ENCODE measurements at regions not wholly inside any gene's neighbourhood (a gene's known extent, or its start where the extent isn't known, plus 50 kb on each side); places are given as distances from the start of the nearest gene placed in this dataset.

- no peak for TF ChIP-seq CTCF (conservative IDR thresholded peaks at IDR 0.05; ENCODE audit: low read depth, low read length)
- TF ChIP-seq EZH2 (IDR thresholded peaks at IDR 0.05; ENCODE audit: low read length, unreplicated experiment), result no peak
These were observed 167.8 kb downstream of the RASEF start for GRCh38 chr9:82894961-82895821.

Data from PC-3 (cell line).